ENCODE measurements at regions not wholly inside any gene's neighbourhood (a gene's known extent, or its start where the extent isn't known, plus 50 kb on each side); places are given as distances from the start of the nearest gene placed in this dataset.

DNA sequence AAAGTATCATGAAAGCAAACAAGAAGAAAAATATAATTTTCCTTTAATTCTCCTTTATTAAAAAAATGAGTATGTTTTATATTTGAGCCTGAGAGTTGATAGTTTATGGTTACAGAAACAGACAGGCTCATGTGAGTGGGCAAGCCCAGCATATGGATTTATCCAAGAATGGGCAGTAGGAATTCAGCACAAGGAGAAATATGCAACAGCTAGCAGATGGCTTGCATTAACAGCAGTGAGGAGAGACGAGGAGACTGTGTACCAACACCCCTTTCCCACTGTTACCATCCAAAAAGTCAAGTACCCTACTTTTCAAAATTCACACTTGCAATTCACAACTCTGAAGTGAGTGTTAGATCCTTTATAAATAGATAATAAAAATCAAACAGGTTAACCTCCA is 1760.2 kb upstream of the TENM3 start:
- TF ChIP-seq, protein P1, sequence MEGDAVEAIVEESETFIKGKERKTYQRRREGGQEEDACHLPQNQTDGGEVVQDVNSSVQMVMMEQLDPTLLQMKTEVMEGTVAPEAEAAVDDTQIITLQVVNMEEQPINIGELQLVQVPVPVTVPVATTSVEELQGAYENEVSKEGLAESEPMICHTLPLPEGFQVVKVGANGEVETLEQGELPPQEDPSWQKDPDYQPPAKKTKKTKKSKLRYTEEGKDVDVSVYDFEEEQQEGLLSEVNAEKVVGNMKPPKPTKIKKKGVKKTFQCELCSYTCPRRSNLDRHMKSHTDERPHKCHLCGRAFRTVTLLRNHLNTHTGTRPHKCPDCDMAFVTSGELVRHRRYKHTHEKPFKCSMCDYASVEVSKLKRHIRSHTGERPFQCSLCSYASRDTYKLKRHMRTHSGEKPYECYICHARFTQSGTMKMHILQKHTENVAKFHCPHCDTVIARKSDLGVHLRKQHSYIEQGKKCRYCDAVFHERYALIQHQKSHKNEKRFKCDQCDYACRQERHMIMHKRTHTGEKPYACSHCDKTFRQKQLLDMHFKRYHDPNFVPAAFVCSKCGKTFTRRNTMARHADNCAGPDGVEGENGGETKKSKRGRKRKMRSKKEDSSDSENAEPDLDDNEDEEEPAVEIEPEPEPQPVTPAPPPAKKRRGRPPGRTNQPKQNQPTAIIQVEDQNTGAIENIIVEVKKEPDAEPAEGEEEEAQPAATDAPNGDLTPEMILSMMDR (IDR thresholded peaks at IDR 0.05; ENCODE audit: control insufficient read depth, extremely low read depth, insufficient read depth) = no peak

DNA sequence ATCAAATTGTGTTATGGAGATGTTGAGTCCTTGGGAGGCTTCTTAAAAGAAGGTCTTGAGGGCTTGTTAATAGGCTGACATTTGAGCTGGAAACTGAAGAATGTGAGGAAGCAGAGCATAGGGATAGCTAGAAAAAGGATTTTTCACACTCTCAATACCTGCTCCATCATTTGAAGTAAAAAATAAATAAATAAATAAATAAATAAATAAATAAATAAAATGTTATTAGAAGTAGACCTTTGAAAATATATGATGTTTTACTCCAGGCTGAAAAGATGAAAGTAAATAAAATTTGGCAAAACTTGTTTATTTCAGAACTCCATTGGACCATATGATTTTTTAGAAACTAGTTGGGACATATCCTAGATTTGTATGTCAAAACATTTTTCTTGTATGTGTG is 1757.8 kb upstream of the TENM3 start:
- no peak overlapping the region for H3K4me3 ChIP-seq (ENCODE audit: low read depth, low read length)
- TF ChIP-seq, protein P1 (IDR thresholded peaks at IDR 0.05; ENCODE audit: control insufficient read depth, extremely low read depth, insufficient read depth) = no peak
- DNase-seq (ENCODE audit: low read depth) = no peak

More for the DNA sequence above, 1760.2 kb upstream of the TENM3 start:
- DNase-seq (ENCODE audit: low read depth) = no peak
- H3K4me3 ChIP-seq (ENCODE audit: low read depth, low read length) = no peak overlapping the region

DNA sequence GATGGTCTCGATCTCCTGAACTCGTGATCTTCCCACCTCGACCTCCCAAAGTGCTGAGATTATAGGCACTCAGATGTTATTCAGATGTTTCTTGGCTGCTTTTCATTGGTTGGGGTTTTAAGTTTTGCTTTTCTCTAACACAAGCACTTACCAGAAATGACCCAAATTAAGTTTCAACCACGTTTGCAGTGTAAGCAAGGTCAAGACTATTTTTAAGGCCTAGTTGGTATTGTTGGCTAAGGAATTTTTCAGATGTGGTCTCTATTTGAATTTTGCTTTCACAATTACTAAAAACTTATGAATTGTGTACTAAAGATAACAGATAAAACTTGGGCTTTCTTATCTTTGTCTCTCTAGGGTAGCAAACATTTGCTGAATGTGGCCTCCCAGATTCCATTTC is 1756.9 kb upstream of the TENM3 start:
- DNase-seq (ENCODE audit: low read depth) = no peak
- TF ChIP-seq, protein P1 (IDR thresholded peaks at IDR 0.05; ENCODE audit: control insufficient read depth, extremely low read depth, insufficient read depth) = no peak
- no peak overlapping the region for H3K4me3 ChIP-seq (ENCODE audit: low read depth, low read length)

DNA sequence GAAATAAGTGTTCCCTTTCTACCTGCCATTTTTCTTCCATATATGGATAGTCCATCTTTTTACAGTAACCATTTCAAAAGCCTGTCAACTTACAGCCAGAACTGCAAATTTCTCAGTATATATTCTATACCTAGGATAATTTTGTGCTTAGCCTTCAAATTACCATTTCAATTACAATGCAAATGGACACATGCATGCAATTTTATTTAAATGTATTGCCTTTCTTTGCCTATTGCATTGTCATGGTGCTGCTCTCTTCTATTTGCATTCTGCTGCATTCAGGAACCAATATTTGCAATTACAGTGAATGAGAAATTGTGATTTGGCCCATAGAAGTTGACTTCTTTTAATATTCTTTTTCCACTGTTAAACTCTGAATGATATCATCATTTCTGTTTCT is 1753.4 kb upstream of the TENM3 start:
- no peak for DNase-seq (ENCODE audit: low read depth)
- H3K4me3 ChIP-seq (ENCODE audit: low read depth, low read length) = no peak overlapping the region
- TF ChIP-seq, protein P1 (IDR thresholded peaks at IDR 0.05; ENCODE audit: control insufficient read depth, extremely low read depth, insufficient read depth) = no peak

DNA sequence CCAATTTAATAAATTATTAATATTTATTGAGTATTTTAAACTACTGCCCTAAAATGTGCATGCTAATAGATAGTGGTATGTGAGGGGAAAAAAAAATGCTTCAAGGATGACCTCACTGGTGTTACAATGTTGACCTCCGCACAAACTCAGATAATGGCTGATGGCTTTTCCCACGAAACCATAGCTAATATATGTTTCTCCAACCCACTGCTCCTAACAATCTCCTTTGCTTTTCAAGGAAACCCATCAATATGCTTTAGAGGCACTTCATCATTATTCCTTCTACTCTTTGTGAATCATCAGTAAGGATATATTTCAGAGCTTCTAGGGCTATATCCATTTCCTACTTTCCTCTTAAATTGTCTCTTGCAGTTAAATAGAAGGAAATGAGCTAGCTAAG is 1752.0 kb upstream of the TENM3 start:
- TF ChIP-seq, protein P1 (IDR thresholded peaks at IDR 0.05; ENCODE audit: control insufficient read depth, extremely low read depth, insufficient read depth) = no peak
- no peak overlapping the region for H3K4me3 ChIP-seq (ENCODE audit: low read depth, low read length)
- no peak for DNase-seq (ENCODE audit: low read depth)

DNA sequence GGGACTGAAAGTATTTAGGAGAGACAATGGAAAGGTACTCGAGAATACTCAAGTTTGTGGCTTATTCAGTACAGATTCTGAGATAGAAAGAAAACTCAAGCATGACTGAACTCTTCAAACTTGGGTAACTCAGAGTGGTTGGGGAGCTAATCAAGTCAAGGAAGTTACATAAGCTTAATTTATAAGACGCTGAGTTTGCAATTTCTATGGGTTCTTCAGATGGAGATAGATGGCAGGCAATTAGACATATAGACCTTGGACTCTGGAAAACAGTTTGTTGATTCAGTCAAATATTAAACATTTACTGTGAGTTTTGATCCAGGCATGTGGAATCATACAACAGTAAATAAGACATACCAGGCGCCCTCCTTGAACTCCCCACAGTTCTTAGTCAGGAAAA is 1749.9 kb upstream of the TENM3 start:
- TF ChIP-seq, protein P1 (IDR thresholded peaks at IDR 0.05; ENCODE audit: control insufficient read depth, extremely low read depth, insufficient read depth) = no peak
- DNase-seq (ENCODE audit: low read depth) = no peak
- H3K4me3 ChIP-seq (ENCODE audit: low read depth, low read length) = no peak overlapping the region

DNA sequence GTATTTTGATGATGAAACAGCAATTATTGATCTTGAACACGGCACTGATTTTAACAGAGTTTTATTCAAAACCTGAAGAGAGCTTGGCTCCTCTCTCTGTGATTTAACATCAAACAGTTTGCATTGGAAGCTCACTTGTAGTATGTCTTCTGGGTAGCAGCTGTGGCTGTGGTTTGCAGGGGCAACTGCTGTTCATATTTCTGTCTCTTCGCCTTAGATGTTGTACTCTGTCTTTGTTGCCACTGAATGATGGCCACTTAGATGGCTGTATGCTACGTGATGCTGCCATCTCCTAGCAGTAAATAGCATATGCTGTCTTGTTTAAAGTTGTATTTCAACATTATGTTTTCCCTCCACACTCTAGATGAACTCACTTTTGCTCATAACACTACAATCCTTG is 1743.0 kb upstream of the TENM3 start:
- TF ChIP-seq, protein P1 (IDR thresholded peaks at IDR 0.05; ENCODE audit: control insufficient read depth, extremely low read depth, insufficient read depth) = no peak
- DNase-seq (ENCODE audit: low read depth) = no peak
- no peak overlapping the region for H3K4me3 ChIP-seq (ENCODE audit: low read depth, low read length)

All from LNCaP clone FGC (cell line).